Ovary (tissue), 3 donors: ENCODE measurements at regions not wholly inside any gene's neighbourhood (a gene's known extent, or its start where the extent isn't known, plus 50 kb on each side); places are given as distances from the start of the nearest gene placed in this dataset.

Experiments
- EP300 ChIP-seq: sonication (generic); formaldehyde crosslinking; IDR thresholded peaks from one replicate; pipeline ENCODE4 v1.6.1; 2017; ENCODE audit warnings: antibody characterized with exemption
- POLR2A ChIP-seq: fragments of 450-650 bp; IDR thresholded peaks from one replicate; pipeline ENCODE4 v1.6.1; 2017; ENCODE audit warnings: antibody characterized with exemption, mild to moderate bottlenecking, moderate library complexity
- TF ChIP-seq, protein P1 (sequence below), 3 donors: fragments of 450-650 bp in 2 of 3; fragments of 200-600 bp in 1 of 3; IDR thresholded peaks; one replicate each; pipeline versions ENCODE4 v1.5.1 to v1.8.0; 2016 to 2022; ENCODE audit warnings: antibody characterized with exemption in 3 of 3, mild to moderate bottlenecking in 1 of 3
- donor health status: DM: no; HTN: no; CAD: no.

DNA sequence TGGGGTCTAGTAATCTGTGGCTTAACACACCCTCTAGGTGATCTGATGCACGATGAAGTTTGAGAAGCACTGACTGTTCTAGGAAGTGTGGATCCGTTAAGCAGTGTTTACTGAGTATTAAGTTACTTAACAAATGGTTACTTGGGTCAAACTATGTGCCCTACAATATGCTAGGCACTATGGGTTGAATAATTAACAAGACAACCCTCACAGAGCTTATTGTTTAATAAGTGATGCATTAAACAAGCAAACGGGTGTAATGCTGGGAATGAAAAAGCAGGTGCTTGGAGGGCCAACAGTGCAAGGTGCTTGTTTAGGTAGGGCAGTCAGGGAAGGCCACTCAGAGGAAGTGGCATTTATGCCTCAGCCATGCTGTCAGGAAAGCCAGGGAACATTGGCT is 378.0 kb upstream of the PODXL start:
- TF ChIP-seq POLR2A = no peak
- TF ChIP-seq, protein P1, sequence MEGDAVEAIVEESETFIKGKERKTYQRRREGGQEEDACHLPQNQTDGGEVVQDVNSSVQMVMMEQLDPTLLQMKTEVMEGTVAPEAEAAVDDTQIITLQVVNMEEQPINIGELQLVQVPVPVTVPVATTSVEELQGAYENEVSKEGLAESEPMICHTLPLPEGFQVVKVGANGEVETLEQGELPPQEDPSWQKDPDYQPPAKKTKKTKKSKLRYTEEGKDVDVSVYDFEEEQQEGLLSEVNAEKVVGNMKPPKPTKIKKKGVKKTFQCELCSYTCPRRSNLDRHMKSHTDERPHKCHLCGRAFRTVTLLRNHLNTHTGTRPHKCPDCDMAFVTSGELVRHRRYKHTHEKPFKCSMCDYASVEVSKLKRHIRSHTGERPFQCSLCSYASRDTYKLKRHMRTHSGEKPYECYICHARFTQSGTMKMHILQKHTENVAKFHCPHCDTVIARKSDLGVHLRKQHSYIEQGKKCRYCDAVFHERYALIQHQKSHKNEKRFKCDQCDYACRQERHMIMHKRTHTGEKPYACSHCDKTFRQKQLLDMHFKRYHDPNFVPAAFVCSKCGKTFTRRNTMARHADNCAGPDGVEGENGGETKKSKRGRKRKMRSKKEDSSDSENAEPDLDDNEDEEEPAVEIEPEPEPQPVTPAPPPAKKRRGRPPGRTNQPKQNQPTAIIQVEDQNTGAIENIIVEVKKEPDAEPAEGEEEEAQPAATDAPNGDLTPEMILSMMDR (IDR thresholded peaks at IDR 0.05) = no peak
- TF ChIP-seq EP300 = no peak
